ENCODE measurements at regions not wholly inside any gene's neighbourhood (a gene's known extent, or its start where the extent isn't known, plus 50 kb on each side); places are given as distances from the start of the nearest gene placed in this dataset.
"Not testable (repeated sequence)": the region's sequence is repeated elsewhere in the genome, so short reads cannot be mapped to it uniquely, and the experiment has no call there.

- DNase-seq, result no peak
Measured at GRCh38 chr16:48978501-48978900, 303.1 kb downstream of the CBLN1 start.

GRCh38 chr16:48972236-48972635 is 309.4 kb downstream of the CBLN1 start:
- no peak for DNase-seq

GRCh38 chr16:48971571-48972077 is 310.0 kb downstream of the CBLN1 start:
- no peak for DNase-seq

- DNase-seq, result no peak
Measured at GRCh38 chr16:48970216-48970615, 311.4 kb downstream of the CBLN1 start.

DNA sequence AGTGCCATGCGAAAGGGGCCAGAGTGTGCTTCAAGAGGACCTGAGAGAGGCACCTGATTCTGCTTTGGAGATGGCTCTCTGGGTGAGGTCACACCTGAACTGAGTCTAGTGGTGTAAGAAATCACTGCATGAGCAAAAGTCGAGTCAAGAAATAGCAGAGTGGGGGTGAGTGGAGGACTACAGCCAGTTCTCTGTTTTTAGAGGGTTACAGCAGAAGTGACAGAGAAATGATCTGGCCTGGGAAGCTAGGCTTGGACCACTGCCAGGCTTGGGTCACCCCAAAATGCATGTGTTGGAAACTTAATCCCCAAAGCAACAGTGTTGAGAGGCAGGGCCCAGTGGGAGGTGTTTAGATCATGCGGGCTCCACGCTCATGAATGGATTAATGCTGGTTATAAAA is 312.0 kb downstream of the CBLN1 start:
- no peak for DNase-seq

DNA sequence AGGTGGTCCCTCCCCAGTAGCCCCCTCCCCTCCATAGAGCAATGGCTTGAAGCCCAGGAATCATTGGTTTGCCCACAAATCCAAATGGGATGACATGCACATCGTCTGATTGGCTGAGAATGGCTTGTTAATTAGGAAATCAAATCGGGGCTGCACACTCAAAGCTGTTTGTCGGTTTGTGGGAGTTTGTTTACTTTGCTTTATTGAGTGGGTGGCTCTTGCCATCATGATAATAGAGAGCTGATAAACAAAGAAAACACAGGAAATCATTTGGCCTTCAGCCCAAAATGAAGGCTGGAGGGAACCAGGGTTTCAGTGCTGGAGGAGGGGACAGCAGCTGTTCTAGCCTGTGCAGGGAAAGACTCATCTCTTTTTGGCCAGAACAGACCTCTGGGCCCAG is 316.3 kb downstream of the CBLN1 start:
- no peak for DNase-seq

GRCh38 chr16:48963901-48964615 is 317.6 kb downstream of the CBLN1 start:
- no peak for DNase-seq

DNA sequence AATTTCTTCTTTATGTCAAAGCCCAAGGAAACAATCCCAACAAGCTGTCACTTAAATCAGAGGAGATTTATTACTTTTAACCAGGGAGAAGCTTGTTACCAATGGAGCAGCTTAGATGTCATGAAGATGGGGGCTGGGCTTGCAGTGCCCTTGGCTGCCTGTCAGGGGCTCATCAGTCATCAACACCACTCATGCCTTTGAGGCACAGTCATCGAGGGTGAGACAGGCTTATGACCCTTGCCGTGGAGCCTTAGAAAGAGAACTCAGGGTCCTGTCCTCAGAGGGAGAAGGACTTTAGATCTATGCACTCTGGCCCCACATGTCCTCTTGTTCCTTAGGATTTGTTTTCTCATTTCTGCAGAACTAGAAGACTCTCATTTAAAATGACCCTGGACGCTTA is 318.3 kb downstream of the CBLN1 start:
- no peak for DNase-seq

DNA sequence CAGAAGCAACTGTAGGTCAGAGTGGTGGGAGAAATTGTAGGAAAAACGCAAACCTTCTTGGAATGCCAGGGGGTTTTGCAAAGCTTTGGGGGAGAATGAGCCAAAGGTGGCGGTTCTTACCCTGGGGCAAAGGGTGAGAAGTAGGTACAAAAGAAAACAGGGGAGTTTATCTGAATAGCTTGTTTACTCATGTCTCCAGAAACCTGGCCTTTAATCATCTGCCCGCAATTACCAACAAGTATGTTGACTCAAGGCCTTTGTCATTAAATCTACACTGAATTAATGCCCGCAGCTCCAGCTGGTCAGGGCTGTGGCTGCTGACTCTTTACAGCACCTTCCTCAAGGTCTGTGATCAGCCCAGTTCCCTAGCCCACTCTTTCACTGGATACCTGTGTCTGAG is 320.1 kb downstream of the CBLN1 start:
- no peak for DNase-seq

DNA sequence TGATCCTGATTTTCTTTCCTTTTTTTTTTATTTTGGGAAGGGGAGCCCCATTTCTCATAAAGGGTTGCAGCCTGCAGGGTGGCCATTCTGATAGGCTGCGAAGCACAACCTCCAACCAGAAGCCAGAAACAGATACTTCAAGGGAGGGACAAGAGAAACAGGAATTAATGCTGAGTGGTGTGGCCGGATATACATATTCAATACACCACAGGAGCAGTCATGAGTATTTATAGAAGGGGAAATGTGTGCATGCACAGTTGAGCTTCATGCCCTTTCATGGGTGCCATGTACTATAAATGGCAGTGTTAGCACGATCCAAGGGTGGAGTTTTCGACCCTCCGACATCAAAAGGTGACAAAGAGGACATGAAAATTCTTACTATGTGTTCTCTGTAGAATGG is 320.8 kb downstream of the CBLN1 start:
- DNase-seq, result no peak

DNA sequence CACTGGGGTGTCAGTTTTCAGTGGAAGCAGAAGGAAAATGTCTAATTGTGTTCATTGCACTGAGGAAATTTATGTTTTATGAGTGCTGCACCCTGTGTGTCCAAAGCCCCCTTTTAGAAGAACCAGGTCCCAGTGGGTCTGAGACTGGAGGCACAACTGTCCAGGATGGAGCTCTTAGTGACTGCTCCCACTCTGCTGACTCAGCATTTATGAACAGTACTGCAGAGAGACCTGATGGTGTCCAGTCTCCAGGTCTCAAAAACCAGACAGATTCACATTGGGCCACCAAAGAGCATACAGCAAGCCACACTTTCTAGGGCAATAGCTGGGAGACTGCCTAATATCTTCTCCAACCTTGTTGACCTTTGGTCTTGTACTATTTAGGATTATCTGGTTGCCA is 321.9 kb downstream of the CBLN1 start:
- no peak for DNase-seq

DNA sequence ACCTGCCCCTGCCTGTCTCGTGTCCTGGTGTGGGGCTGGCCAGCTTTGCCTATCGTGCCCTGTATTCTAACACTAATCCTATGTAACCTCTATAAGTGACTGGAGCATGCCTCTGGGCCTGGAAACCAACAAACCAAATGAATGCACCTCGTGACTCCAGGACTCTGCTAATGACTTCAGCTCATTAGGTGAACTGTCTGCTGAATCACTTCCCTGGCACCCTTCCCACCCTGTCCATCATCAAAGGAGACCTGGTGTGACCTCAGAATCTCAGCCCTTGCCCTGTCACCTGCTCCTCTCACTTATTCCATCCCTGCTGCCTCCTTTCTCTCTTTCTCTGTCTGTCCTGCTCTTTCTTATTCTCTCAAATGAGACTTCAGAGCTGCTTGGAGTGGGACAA is 322.4 kb downstream of the CBLN1 start:
- DNase-seq, result no peak

DNA sequence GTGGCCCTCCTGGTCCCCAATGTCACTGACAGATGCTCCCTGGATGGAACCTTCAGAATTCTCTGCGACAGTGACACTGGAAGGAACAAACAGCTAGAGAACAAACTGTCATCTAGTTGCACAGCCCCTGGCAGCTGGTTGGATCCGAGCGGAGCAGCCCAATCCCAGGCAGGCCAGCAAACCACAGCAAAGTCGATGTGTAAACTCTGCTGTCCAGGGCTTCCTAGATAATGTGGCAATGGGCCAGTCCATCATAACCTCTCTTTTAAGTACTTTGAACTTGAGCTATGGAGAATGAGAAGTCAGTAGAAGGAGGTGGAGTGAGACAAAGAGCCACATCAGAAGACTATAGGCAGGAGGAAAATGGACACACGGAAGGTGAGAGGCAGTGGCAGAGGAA is 323.0 kb downstream of the CBLN1 start:
- DNase-seq, result no peak

- no peak for DNase-seq
Measured at GRCh38 chr16:48956620-48957019, 325.0 kb downstream of the CBLN1 start.

- DNase-seq, result no peak
Measured at GRCh38 chr16:48955837-48956236, 325.8 kb downstream of the CBLN1 start.

DNA sequence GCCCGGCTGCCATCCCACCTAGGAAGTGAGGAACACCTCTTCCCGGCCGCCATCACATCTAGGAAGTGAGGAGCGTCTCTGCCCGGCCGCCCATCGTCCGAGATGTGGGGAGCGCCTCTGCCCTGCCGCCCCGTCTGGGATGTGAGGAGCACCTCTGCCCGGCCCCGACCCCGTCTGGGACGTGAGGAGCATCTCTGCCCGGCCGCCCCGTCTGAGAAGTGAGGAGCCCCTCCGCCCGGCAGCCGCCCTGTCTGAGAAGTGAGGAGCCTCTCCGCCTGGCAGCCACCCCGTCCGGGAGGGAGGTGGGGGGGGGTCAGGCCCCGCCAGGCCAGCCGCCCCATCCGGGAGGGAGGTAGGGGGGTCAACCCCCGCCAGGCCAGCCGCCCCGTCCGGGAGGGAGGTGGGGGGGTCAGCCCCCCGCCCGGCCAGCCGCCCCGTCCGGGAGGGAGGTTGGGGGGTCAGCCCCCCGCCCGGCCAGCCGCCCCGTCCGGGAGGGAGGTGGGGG is 330.0 kb downstream of the CBLN1 start:
- DNase-seq, result not testable (repeated sequence)

GRCh38 chr16:48950184-48950583 is 331.5 kb downstream of the CBLN1 start:
- DNase-seq, result no peak

DNA sequence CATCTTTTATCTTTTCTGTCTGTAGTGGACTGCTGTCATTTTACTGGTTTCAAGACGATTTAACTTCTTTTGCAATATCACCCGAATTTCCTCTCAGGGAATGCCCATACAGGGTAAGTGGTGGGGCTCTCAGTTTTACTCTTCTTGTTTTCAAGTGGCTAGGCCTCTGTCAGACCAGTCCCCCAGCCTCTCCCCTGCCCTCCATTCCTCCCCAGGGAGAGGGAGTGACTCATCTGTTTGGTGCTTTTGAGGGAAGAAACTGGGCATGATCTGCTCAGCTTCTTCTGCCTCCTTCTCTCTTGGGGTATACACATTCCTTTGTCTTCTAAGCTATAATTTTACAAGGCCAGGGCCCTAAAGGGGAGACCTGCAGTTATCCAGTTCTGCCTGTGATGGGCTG is 332.0 kb downstream of the CBLN1 start:
- DNase-seq, result no peak

DNA sequence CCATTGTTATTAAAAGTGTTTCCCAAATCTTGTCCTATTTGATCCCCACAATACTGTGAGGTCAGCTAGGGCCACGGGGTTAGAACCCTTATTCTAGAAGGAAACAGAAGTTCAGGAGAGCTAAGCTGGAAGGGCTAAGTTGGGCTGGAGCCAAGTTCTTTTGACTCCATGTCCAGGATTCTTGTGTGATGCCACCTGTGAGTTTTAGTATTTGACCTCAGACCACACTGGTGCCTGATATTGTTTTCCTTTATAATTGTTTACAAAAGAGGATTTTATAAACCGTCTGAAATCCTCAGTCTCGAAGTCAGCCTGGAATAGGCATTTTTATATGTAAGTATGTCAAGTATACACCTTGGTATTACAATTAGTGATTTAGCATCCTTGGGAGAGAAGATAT is 332.7 kb downstream of the CBLN1 start:
- DNase-seq, result no peak

DNA sequence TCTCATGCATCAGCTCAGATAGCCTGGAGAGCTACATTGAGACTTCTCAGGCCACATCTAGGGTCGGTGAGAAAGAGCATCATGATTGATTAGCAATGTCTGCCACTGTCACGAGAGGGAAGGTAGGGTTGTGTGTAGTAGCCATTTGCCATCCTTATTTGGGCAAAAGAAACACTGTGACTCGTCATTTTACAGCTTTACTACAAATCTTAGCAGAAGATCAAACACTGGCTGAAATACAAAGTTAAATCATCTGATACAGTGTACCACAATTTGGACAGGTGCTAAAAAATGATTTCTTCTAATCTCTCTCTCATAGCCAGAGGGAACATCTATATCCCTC is 334.3 kb downstream of the CBLN1 start:
- no peak for DNase-seq

GRCh38 chr16:48946686-48947370 is 334.8 kb downstream of the CBLN1 start:
- DNase-seq, result no peak

DNA sequence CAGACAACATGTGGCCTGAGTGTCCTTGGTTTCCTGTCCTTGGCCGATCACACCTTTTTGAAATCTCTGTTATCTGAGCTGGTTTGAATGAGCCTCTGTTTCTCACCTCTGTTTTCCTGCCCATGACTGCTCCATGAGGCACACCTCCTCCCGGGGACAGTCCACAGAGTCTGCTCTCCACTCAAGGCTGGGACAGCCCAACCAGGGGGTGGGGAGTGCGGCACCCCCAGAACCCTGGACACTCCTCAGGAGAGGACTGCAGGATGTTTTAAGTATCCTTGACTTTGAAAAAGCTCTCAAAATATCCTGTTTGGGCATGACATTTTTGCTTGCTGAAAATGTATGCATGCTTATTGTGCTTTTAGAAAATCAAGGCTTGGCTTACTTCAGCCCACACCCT is 333.0 kb upstream of the N4BP1 start:
- no peak for DNase-seq

- DNase-seq, result no peak
Measured at GRCh38 chr16:48936811-48937210, 326.8 kb upstream of the N4BP1 start.

- DNase-seq, result no peak
Measured at GRCh38 chr16:48932216-48932855, 322.4 kb upstream of the N4BP1 start.
